HCT116 (cell line): ENCODE measurements at regions not wholly inside any gene's neighbourhood (a gene's known extent, or its start where the extent isn't known, plus 50 kb on each side); places are given as distances from the start of the nearest gene placed in this dataset.

Experiments
- ATAC-seq: fragments of 200-7000 bp; cut with Tn5 transposase; 2 replicates; pipeline ENCODE4 v1.9.1; 2020; ENCODE audit warnings: mild to moderate bottlenecking, moderate library complexity
- BruUV-seq: library from RNA; stranded (reverse); fragments of 400-500 nt; replicated peaks from 2 replicates; lab custom pipeline; 2021; lab: Mats Ljungman, UMichigan
- CTCF ChIA-PET: fragments of 300-600 bp; sonication (Branson Sonifier 250); formaldehyde crosslinking; loops from one replicate; lab custom pipeline; 2021; ENCODE audit warnings: antibody characterized with exemption; lab: Charles Lee
- POLR2A ChIA-PET: fragments of 300-600, 350-600 bp; sonication (Branson Sonifier 250); formaldehyde crosslinking; loops from one replicate; lab custom pipeline; 2021; ENCODE audit warnings: antibody characterized with exemption; lab: Charles Lee
- RAD21 ChIA-PET, 2 experiments: fragments of 300-600 bp; sonication (Branson Sonifier 250); formaldehyde crosslinking; loops; one replicate each; lab custom pipeline; 2023; ENCODE audit warnings: low total read pairs in 2 of 2; ENCODE audit not compliant: uncharacterized antibody in 2 of 2, unreplicated experiment in 2 of 2, low non-redundant PET in 1 of 2; lab: Charles Lee
- DNase-seq: peaks from one replicate; pipeline ENCODE4 v3.0.0-alpha.2; 2010; ENCODE audit warnings: low read depth, low spot score
- H2AFZ ChIP-seq: fragments of 200-600 bp; shearing (Covaris generic), sonication (generic); 2 replicates; pipeline ENCODE4 v1.6.1; 2017; ENCODE audit warnings: low read depth, mixed run types, mixed read lengths, antibody characterized with exemption, low read length; ENCODE audit not compliant: poor library complexity, severe bottlenecking
- H3K27ac ChIP-seq: 2 replicates; pipeline ENCODE4 v1.5.1; 2012; ENCODE audit warnings: low read depth, low read length
- H3K27me3 ChIP-seq: fragments of 200-600 bp; sonication (generic); 2 replicates; pipeline ENCODE4 v1.6.1; 2016; ENCODE audit warnings: mixed run types, low read length, mixed read lengths; ENCODE audit not compliant: insufficient read depth
- H3K36me3 ChIP-seq, 2 experiments: fragments of 200-500 bp in 1 of 2; fragments of 200-600 bp in 1 of 2; sonication (Bioruptor generic) in 1 of 2; sonication (generic) in 1 of 2; 2 replicates each; pipeline versions ENCODE4 v1.5.1 to v1.6.1; 2014 to 2016; ENCODE audit warnings: low read length in 2 of 2, inconsistent platforms in 1 of 2, mixed read lengths in 1 of 2, mixed run types in 1 of 2; ENCODE audit not compliant: insufficient read depth in 2 of 2, control insufficient read depth in 1 of 2
- H3K4me1 ChIP-seq, 2 experiments: fragments of 200-600 bp in 1 of 2; sonication (generic) in 1 of 2; 2 replicates each; pipeline versions ENCODE4 v1.5.1 to v1.6.1; 2012 to 2017; ENCODE audit warnings: low read length in 2 of 2, inconsistent platforms in 1 of 2, mild to moderate bottlenecking in 1 of 2, mixed read lengths in 1 of 2, mixed run types in 1 of 2, moderate library complexity in 1 of 2; ENCODE audit not compliant: insufficient read depth in 2 of 2, control insufficient read depth in 1 of 2
- H3K4me2 ChIP-seq: fragments of 200-600 bp; sonication (generic); 2 replicates; pipeline ENCODE4 v1.6.1; 2017; ENCODE audit warnings: mixed run types, low read length, mixed read lengths
- H3K4me3 ChIP-seq, 2 experiments: fragments of 200-600 bp in 1 of 2; sonication (generic) in 1 of 2; replicated peaks in 1 of 2; 2 replicates each; pipeline ENCODE4 v1.5.1; 2011 to 2016; ENCODE audit warnings: low read length in 2 of 2, control low read depth in 1 of 2, low read depth in 1 of 2, mild to moderate bottlenecking in 1 of 2, mixed read lengths in 1 of 2, mixed run types in 1 of 2
- H3K79me2 ChIP-seq: fragments of 200-600 bp; sonication (generic); 2 replicates; pipeline ENCODE4 v1.6.1; 2017; ENCODE audit warnings: mild to moderate bottlenecking, mixed run types, low read length, moderate library complexity, mixed read lengths; ENCODE audit not compliant: insufficient read depth
- H3K9ac ChIP-seq: fragments of 200-600 bp; sonication (generic); 2 replicates; pipeline ENCODE4 v1.6.1; 2016; ENCODE audit warnings: low read length, mixed read lengths
- H3K9me2 ChIP-seq: fragments of 200-600 bp; sonication (generic), shearing (Covaris generic); 2 replicates; pipeline ENCODE4 v1.6.1; 2017; ENCODE audit warnings: mixed run types, mild to moderate bottlenecking, moderate library complexity; ENCODE audit not compliant: insufficient read depth
- H3K9me3 ChIP-seq, 2 experiments: fragments of 200-500 bp in 1 of 2; fragments of 200-600 bp in 1 of 2; sonication (Bioruptor generic) in 1 of 2; sonication (generic) in 1 of 2; 2 replicates each; pipeline ENCODE4 v1.6.1; 2014 to 2017; ENCODE audit warnings: low read length in 2 of 2, mixed read lengths in 2 of 2, inconsistent platforms in 1 of 2, low read depth in 1 of 2, mild to moderate bottlenecking in 1 of 2, mixed run types in 1 of 2, moderate library complexity in 1 of 2; ENCODE audit not compliant: control insufficient read depth in 1 of 2, insufficient read depth in 1 of 2
- H4K20me1 ChIP-seq: fragments of 200-600 bp; sonication (generic), shearing (Covaris generic); 2 replicates; pipeline ENCODE4 v1.6.1; 2017; ENCODE audit warnings: mixed run types, mild to moderate bottlenecking, moderate library complexity; ENCODE audit not compliant: insufficient read depth
- CBX3 ChIP-seq: IDR thresholded peaks from 2 replicates; pipeline ENCODE4 v1.6.1; 2012; ENCODE audit warnings: low read depth
- ELF1 ChIP-seq: IDR thresholded peaks from 2 replicates; pipeline ENCODE4 v1.6.1; 2012; ENCODE audit warnings: low read depth, borderline replicate concordance
- REST ChIP-seq: IDR thresholded peaks from 2 replicates; pipeline ENCODE4 v1.6.1; 2012; ENCODE audit warnings: low read depth
- SP1 ChIP-seq: IDR thresholded peaks from 2 replicates; pipeline ENCODE4 v1.6.1; 2012; ENCODE audit warnings: low read depth
- TCF7L2 ChIP-seq: IDR thresholded peaks from 2 replicates; pipeline ENCODE4 v1.7.0; 2011; ENCODE audit warnings: borderline replicate concordance, inconsistent platforms; ENCODE audit not compliant: insufficient read depth, insufficient read length; ENCODE audit errors: extremely low read depth
- ZFX ChIP-seq: fragments of 450-650 bp; IDR thresholded peaks from 2 replicates; pipeline ENCODE4 v1.6.1; 2017
- ZNF274 ChIP-seq: fragments of 200-500 bp; sonication (Bioruptor generic); IDR thresholded peaks from 2 replicates; pipeline ENCODE4 v1.6.1; 2014; ENCODE audit warnings: mild to moderate bottlenecking, low read depth, low read length, inconsistent platforms
- intact Hi-C: fragments of 100-400 bp; cut with micrococcal nuclease; formaldehyde crosslinking; loops from 2 replicates; pipeline ENCODE4 v1.10.0; 2022
- TF ChIP-seq, protein P1 (sequence below): IDR thresholded peaks from 2 replicates; pipeline ENCODE4 v1.6.1; 2012
- TF ChIP-seq, protein P2 (sequence below), 3 experiments: fragments of 200-600 bp in 1 of 3; sonication (generic) in 1 of 3; IDR thresholded peaks in 2 of 3; conservative IDR thresholded peaks in 1 of 3; 2 replicates each; pipeline ENCODE4 v1.5.1; 2012 to 2017; ENCODE audit warnings: low read depth in 2 of 3, low read length in 2 of 3, antibody characterized with exemption in 1 of 3, borderline replicate concordance in 1 of 3, control low read depth in 1 of 3, mild to moderate bottlenecking in 1 of 3, mixed read lengths in 1 of 3, mixed run types in 1 of 3, moderate library complexity in 1 of 3; ENCODE audit not compliant: insufficient read depth in 1 of 3

- no peaks in the 10 kb centered on the region for H3K4me1 ChIP-seq
- H3K4me2 ChIP-seq, result no peak overlapping the region
- H2AFZ ChIP-seq, result no peak overlapping the region
- no peak overlapping the region for H3K9ac ChIP-seq
- no TSS peak for BruUV-seq
- H3K79me2 ChIP-seq, result no peaks in the 10 kb centered on the region
- ChIA-PET RAD21 (no interaction called here), POLR2A (no interaction called here), CTCF (no interaction called here)
- DNase-seq (no peak), ATAC-seq (no peak)
- H3K9me2 ChIP-seq, result no peaks in the 10 kb centered on the region
- no peak overlapping the region for H3K27ac ChIP-seq
- H3K36me3 ChIP-seq, result no peaks in the 10 kb centered on the region
- no peak for TF ChIP-seq ZFX
- TF ChIP-seq SP1, result no peak
- TF ChIP-seq, protein P1, sequence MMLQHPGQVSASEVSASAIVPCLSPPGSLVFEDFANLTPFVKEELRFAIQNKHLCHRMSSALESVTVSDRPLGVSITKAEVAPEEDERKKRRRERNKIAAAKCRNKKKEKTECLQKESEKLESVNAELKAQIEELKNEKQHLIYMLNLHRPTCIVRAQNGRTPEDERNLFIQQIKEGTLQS, result no peak
- no peak for TF ChIP-seq REST
- TF ChIP-seq, protein P2, sequence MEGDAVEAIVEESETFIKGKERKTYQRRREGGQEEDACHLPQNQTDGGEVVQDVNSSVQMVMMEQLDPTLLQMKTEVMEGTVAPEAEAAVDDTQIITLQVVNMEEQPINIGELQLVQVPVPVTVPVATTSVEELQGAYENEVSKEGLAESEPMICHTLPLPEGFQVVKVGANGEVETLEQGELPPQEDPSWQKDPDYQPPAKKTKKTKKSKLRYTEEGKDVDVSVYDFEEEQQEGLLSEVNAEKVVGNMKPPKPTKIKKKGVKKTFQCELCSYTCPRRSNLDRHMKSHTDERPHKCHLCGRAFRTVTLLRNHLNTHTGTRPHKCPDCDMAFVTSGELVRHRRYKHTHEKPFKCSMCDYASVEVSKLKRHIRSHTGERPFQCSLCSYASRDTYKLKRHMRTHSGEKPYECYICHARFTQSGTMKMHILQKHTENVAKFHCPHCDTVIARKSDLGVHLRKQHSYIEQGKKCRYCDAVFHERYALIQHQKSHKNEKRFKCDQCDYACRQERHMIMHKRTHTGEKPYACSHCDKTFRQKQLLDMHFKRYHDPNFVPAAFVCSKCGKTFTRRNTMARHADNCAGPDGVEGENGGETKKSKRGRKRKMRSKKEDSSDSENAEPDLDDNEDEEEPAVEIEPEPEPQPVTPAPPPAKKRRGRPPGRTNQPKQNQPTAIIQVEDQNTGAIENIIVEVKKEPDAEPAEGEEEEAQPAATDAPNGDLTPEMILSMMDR (IDR thresholded peaks at IDR 0.05 in 2 of 3, conservative IDR thresholded peaks at IDR 0.05 in 1 of 3; ENCODE audit: borderline replicate concordance in 1 of 3, insufficient read depth in 1 of 3, low read depth in 2 of 3, low read length in 2 of 3), result no peak
- TF ChIP-seq CBX3, result no peak
- no peak for TF ChIP-seq ZNF274
- TF ChIP-seq ELF1, result no peak
- no peak for TF ChIP-seq TCF7L2
- peaks cover 0 to 3% of the 10 kb centered on the region in 2 experiments; a peak in 2 of 4 replicates for H3K9me3 ChIP-seq
- H3K27me3 ChIP-seq, result no peaks in the 10 kb centered on the region
- intact Hi-C loops, result no loop called here
- H4K20me1 ChIP-seq, result no peaks in the 10 kb centered on the region
- H3K4me3 ChIP-seq, result no peak overlapping the region
Observed at GRCh38 chr5:162888268-162888667, 549.1 kb upstream of the CCNG1 start.
